NCI-H187 treated with DMSO at 0.1 percent for 48 hours (cell line): ENCODE measurements at regions not wholly inside any gene's neighbourhood (a gene's known extent, or its start where the extent isn't known, plus 50 kb on each side); places are given as distances from the start of the nearest gene placed in this dataset.
A peak's percentile ranks its signal among the peaks of the same experiment; 100 is the strongest.

ENCODE experiments used
- DNase-seq: peaks from one replicate; lab custom pipeline; 2025; lab: John Stamatoyannopoulos, UW

- DNase-seq: no peak
Measured at GRCh38 chr12:77571768-77572167, 258.9 kb upstream of the NAV3 start.

GRCh38 chr12:77571127-77571526 is 259.6 kb upstream of the NAV3 start:
- no peak for DNase-seq

- DNase-seq: no peak
Measured at GRCh38 chr12:77569876-77570275, 260.8 kb upstream of the NAV3 start.

- no peak for DNase-seq
Measured at GRCh38 chr12:77560714-77561113, 270.0 kb upstream of the NAV3 start.

- no peak for DNase-seq
Measured at GRCh38 chr12:77559400-77560074, 271.2 kb upstream of the NAV3 start.

GRCh38 chr12:77555074-77555473 is 275.6 kb upstream of the NAV3 start:
- DNase-seq: no peak

GRCh38 chr12:77553976-77554619 is 276.6 kb upstream of the NAV3 start:
- no peak for DNase-seq

- DNase-seq: no peak
Measured at GRCh38 chr12:77549383-77550128, 281.1 kb upstream of the NAV3 start.

- no peak for DNase-seq
Measured at GRCh38 chr12:77548797-77549196, 281.9 kb upstream of the NAV3 start.

GRCh38 chr12:77540097-77540496 is 290.6 kb upstream of the NAV3 start:
- DNase-seq: no peak

GRCh38 chr12:77537663-77538062 is 293.0 kb upstream of the NAV3 start:
- no peak for DNase-seq

- no peak for DNase-seq
Measured at GRCh38 chr12:77535734-77536133, 295.0 kb upstream of the NAV3 start.

- DNase-seq: no peak
Measured at GRCh38 chr12:77531912-77532311, 298.8 kb upstream of the NAV3 start.

GRCh38 chr12:77522247-77522646 is 308.4 kb upstream of the NAV3 start:
- no peak for DNase-seq

- no peak for DNase-seq
Measured at GRCh38 chr12:77521508-77522115, 309.1 kb upstream of the NAV3 start.

- DNase-seq: peak; percentile 19
Measured at GRCh38 chr12:77514511-77514910, 316.2 kb upstream of the NAV3 start.

- no peak for DNase-seq
Measured at GRCh38 chr12:77510985-77511384, 319.7 kb upstream of the NAV3 start.

GRCh38 chr12:77504466-77504865 is 326.2 kb upstream of the NAV3 start:
- DNase-seq: no peak

GRCh38 chr12:77500089-77500488 is 330.6 kb upstream of the NAV3 start:
- no peak for DNase-seq

GRCh38 chr12:77497647-77498046 is 333.0 kb upstream of the NAV3 start:
- DNase-seq: no peak

GRCh38 chr12:77496714-77497113 is 334.0 kb upstream of the NAV3 start:
- no peak for DNase-seq

- no peak for DNase-seq
Measured at GRCh38 chr12:77494296-77494695, 336.4 kb upstream of the NAV3 start.
